Osteoblast (primary cell): ENCODE measurements at regions not wholly inside any gene's neighbourhood (a gene's known extent, or its start where the extent isn't known, plus 50 kb on each side); places are given as distances from the start of the nearest gene placed in this dataset. TPM values are rescaled to one million over a fixed set of nuclear protein-coding genes. Genes with fewer than 3 reads are reported as not detected.

Experiments
- DNase-seq: peaks from one replicate; pipeline ENCODE4 v3.0.0; 2011; ENCODE audit warnings: low spot score, mixed read lengths; ENCODE audit not compliant: insufficient read length; ENCODE audit errors: missing footprints
- H2AFZ ChIP-seq: 2 replicates; pipeline ENCODE4 v1.6.0; 2011; ENCODE audit warnings: mild to moderate bottlenecking, low read length
- H3K27ac ChIP-seq: 2 replicates; pipeline ENCODE4 v1.5.1; 2011; ENCODE audit warnings: mild to moderate bottlenecking, low read depth, low read length, moderate library complexity
- H3K27me3 ChIP-seq: 2 replicates; pipeline ENCODE4 v1.6.0; 2012; ENCODE audit warnings: mild to moderate bottlenecking, control low read depth, inconsistent platforms, low read length, moderate library complexity; ENCODE audit not compliant: insufficient read depth
- H3K36me3 ChIP-seq: 2 replicates; pipeline ENCODE4 v1.5.1; 2011; ENCODE audit warnings: mild to moderate bottlenecking, low read length, control low read depth, moderate library complexity; ENCODE audit not compliant: insufficient read depth
- H3K4me1 ChIP-seq: 2 replicates; pipeline ENCODE4 v1.5.1; 2011; ENCODE audit warnings: mild to moderate bottlenecking, low read length, control low read depth, moderate library complexity; ENCODE audit not compliant: insufficient read depth
- H3K4me2 ChIP-seq: 2 replicates; pipeline ENCODE4 v1.6.0; 2011; ENCODE audit warnings: mild to moderate bottlenecking, low read length; ENCODE audit not compliant: insufficient read depth
- H3K4me3 ChIP-seq: fragments of 200-600 bp; sonication (generic); 3 replicates; pipeline ENCODE4 v1.5.1; 2012; ENCODE audit warnings: mild to moderate bottlenecking, low read length, inconsistent platforms; ENCODE audit not compliant: insufficient read depth
- H3K79me2 ChIP-seq: 2 replicates; pipeline ENCODE4 v1.6.0; 2012; ENCODE audit warnings: mild to moderate bottlenecking, low read length, control low read depth, inconsistent platforms; ENCODE audit not compliant: insufficient read depth
- H3K9me3 ChIP-seq: 2 replicates; pipeline ENCODE4 v1.5.1; 2011; ENCODE audit warnings: low read depth, low read length, control low read depth
- H4K20me1 ChIP-seq: 2 replicates; pipeline ENCODE4 v1.6.0; 2012; ENCODE audit warnings: mild to moderate bottlenecking, low read length, control low read depth; ENCODE audit not compliant: insufficient read depth
- CTCF ChIP-seq: IDR thresholded peaks from 2 replicates; pipeline ENCODE4 v1.5.1; 2011; ENCODE audit warnings: mild to moderate bottlenecking, low read depth, low read length, moderate library complexity; ENCODE audit errors: extremely low read depth
- small RNA-seq: library from RNA; depleted of rRNA; stranded (forward); fragments of <200 nt; gene quantifications from one replicate; pipeline ENCODE3, GENCODE V24; 2012

DNA sequence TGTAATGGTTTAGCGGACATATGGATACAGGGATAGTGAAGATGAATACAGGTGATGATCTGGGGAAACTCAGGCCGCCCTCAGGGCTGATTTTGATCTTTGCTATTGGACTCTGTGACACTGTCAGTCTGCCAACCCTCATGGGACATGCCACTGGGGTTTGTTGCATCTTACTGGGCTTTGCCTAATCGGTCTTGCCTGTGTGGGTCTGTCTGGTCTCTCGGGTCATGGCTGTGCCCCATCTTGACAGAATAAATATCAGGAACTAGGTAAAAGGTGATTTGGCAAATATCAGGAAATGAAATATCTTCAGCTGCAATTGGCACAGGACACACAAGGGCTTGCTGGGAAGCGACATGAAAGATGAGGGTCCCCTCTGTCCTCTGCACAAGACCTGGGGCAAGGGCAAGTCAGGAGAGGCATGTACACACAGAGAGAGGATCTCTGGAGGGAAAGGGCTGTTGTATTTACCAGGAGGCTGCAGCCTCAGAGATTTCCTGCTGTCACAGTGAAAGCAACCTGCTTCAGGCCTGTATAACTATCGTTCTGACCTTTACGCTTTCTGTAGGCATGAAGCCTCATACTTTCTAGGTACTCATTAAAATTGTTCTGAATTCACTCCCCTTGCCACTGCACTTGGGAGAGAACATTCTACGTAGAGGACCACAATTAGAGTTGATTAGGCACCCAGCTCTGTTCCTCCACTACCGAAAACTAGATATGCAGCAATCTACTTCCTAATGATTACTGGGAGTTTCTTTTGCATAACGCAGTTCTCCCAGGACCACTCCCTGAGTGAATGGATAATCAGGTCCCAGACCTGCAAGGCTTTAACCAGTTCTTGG lies 52.0 kb upstream of the GADD45A start:
- Histone ChIP-seq H3K4me2 (no peak overlapping the region), H3K4me1 (peaks cover 17% of the 10 kb centered on the region), H3K9me3 (no peaks in the 10 kb centered on the region), H3K27ac (no peak overlapping the region), H3K27me3 (no peaks in the 10 kb centered on the region), H2AFZ (no peak overlapping the region), H4K20me1 (no peaks in the 10 kb centered on the region), H3K79me2 (no peaks in the 10 kb centered on the region), H3K36me3 (no peaks in the 10 kb centered on the region), H3K4me3 (no peak overlapping the region)
- no peak for TF ChIP-seq CTCF
- DNase-seq: peak; percentile 9

DNA sequence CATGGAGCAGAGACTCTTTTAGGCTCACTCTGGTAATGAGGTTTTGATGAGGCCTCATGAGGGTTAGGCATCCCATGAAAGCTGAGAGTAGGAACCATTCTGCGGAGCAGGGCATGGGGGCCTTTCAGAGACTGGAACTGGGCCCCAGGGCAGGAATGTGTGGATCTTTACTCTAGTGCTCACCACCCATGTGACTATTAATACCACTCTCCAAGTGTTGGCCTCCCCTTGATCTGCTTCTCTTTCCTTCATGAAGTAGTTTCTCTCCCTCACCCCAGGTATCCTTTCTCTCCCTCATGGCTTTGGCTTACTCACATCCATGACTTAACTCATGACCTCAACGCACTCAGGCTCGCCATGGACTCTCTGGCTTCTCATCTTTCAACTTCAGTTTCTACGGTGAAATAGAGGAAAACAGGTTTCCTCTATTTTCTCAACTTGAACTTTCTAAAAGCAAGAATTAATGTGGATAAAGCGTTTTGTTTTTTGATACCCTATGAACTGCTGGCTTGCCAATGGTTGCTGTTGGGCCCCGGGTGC lies 50.5 kb upstream of the GADD45A start:
- H3K4me3 ChIP-seq: no peak overlapping the region
- no peaks in the 10 kb centered on the region for H3K9me3 ChIP-seq
- no peak overlapping the region for H3K4me2 ChIP-seq
- no peaks in the 10 kb centered on the region for H3K36me3 ChIP-seq
- H4K20me1 ChIP-seq: no peaks in the 10 kb centered on the region
- peak; percentile 9 for DNase-seq
- H3K27me3 ChIP-seq: no peaks in the 10 kb centered on the region
- TF ChIP-seq CTCF: no peak
- peaks cover 12% of the 10 kb centered on the region for H3K4me1 ChIP-seq
- H3K79me2 ChIP-seq: no peaks in the 10 kb centered on the region
- no peak overlapping the region for H3K27ac ChIP-seq
- H2AFZ ChIP-seq: no peak overlapping the region

DNA sequence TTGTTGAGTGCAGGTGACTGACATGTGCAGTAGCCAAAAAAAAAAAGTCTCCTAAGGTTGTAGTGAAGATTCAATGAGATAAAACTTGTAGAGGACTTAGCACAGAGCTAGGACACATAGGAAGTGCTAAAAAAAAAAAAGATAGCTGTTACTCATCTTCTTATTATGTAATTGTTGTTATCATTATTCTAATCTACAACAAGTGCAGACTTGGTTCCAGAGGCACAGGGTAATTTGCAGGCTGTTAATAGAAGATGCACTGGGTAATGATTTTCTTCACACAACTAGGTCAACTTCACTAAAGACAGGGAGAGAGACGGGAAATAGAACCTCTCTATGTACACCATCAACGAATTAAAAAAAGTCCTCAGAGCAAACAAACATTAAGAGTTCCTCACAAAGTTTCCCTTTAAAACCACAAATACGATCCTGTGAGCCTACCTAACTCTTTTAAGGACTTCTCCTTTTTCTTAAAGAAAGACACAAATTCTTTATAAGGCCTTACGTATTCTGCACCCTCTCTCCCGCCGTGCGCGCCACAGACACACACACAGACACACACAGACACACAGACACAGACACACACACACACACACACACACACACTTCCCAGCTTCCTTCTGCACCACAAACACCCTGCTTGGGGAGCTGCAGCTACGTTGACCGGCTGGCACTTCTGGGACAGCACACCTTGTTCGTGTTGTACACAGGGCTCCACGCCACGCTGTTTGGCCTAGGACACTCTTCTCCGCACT lies 49.8 kb upstream of the GADD45A start:
- TF ChIP-seq CTCF: no peak
- H3K4me2 ChIP-seq: no peak overlapping the region
- no peak overlapping the region for H2AFZ ChIP-seq
- no peaks in the 10 kb centered on the region for H4K20me1 ChIP-seq
- H3K36me3 ChIP-seq: no peaks in the 10 kb centered on the region
- no peak overlapping the region for H3K4me3 ChIP-seq
- no peaks in the 10 kb centered on the region for H3K27me3 ChIP-seq
- no peaks in the 10 kb centered on the region for H3K79me2 ChIP-seq
- no peaks in the 10 kb centered on the region for H3K9me3 ChIP-seq
- H3K4me1 ChIP-seq: peaks cover 4% of the 10 kb centered on the region
- DNase-seq: peak; percentile 14
- H3K27ac ChIP-seq: no peak overlapping the region

Small RNAs in the stretch of these regions (small RNA-seq; reads per million reads assigned to genes)
- gene RNU6-1031P: not detected
